ENCODE measurements at regions not wholly inside any gene's neighbourhood (a gene's known extent, or its start where the extent isn't known, plus 50 kb on each side); places are given as distances from the start of the nearest gene placed in this dataset.

GRCh38 chr21:38740090-38740489, 65.6 kb upstream of the ETS2 start:
- DNase-seq (ENCODE audit: low read depth in 2 of 2) = no peak

GRCh38 chr21:38741092-38741949, 64.4 kb upstream of the ETS2 start:
- DNase-seq (ENCODE audit: low read depth in 2 of 2) = no peak

DNA sequence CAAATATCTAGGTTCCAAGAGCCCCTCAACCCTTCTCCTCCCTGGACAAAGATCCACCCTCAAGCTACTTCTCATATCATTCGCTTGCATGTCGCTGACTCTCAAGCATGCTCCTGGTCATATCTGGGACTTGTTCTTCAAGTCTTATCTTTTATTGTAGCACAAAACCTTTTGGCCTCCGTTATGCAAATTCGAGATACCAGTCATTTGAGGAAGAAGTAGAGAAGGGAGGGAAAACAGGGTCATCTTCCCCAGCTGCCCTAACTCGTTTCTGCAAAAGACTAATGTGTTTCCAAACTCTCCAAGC, 63.8 kb upstream of the ETS2 start:
- DNase-seq (ENCODE audit: low read depth in 2 of 2) = no peak

DNA sequence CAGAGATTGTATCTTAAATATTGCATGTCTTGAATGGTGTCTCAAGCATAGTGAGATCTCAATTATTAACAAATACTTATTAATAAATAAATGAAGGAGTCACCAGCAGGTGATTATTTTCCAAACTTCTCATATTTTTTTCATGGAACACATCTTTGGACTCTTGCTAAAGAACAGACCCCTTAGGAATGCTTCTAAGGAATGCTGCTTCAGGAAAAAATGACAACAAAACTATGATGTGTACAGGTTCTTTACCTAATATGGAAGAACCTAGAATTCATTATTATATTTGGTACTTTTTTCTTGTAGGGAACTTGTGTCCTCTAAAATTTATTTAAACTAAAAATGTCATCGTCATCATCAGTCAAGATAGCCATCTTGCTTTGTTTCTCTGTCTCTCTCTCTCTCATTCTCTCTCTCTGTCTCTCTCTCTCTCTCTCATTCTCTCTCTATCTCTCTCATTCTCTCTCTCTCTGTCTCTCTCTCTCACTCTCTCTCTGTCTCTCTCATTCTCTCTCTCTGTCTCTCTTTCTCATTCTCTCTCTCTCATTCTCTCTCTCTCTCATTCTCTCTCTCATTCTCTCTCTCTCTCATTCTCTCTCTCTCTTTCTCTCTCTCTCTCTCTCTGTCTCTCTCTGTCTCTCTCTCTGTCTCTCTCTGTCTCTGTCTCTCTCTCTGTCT, 63.0 kb upstream of the ETS2 start:
- no peak for DNase-seq (ENCODE audit: low read depth in 2 of 2)

- no peak for DNase-seq (ENCODE audit: low read depth in 2 of 2)
These were observed 61.8 kb upstream of the ETS2 start for GRCh38 chr21:38743772-38744529.

GRCh38 chr21:38744861-38745260, 60.9 kb upstream of the ETS2 start:
- DNase-seq (ENCODE audit: low read depth in 2 of 2) = no peak

GRCh38 chr21:38747810-38748209, 57.9 kb upstream of the ETS2 start:
- no peak for DNase-seq (ENCODE audit: low read depth in 2 of 2)

GRCh38 chr21:38751379-38752050, 54.2 kb upstream of the ETS2 start:
- DNase-seq (ENCODE audit: low read depth in 2 of 2) = no peak

- no peak for DNase-seq (ENCODE audit: low read depth in 2 of 2)
These were observed 53.7 kb upstream of the ETS2 start for GRCh38 chr21:38752051-38752505.

DNA sequence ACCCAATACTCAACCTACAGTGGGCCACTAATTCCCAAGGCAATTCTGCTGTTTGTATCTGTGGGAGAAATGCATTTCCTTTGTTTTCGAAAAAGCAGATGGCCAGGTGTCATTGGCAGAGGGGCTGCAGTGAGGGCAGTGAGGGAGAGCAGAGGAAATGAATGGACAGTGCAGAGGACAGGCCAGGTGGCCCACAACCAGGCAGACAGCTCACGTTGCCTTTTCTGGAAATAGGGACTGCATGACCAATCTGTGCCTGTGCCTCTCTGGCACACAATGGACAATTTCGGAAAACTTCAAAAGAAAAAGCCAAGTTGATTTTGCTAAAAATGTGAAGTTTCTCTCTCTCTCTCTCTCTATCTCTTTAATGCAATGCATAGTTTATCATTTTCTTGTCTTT, 52.6 kb upstream of the ETS2 start:
- DNase-seq (ENCODE audit: low read depth in 2 of 2) = no peak

- no peak for DNase-seq (ENCODE audit: low read depth in 2 of 2)
These were observed 52.2 kb upstream of the ETS2 start for GRCh38 chr21:38753557-38753971.
